Adrenal gland (tissue), 9 donors: ENCODE measurements at regions not wholly inside any gene's neighbourhood (a gene's known extent, or its start where the extent isn't known, plus 50 kb on each side); places are given as distances from the start of the nearest gene placed in this dataset.

Experiments used
- DNase-seq, 7 donors: peaks; one replicate each; pipeline ENCODE4 v3.0.0-alpha.2; 2019 to 2020
- H3K27ac ChIP-seq, 5 donors: fragments of 200-600 bp; sonication (generic) in 4 of 5; 1 replicate in 3 of 5; 2 replicates in 2 of 5; pipeline versions ENCODE4 v1.5.1 to v1.8.0; 2016 to 2020; ENCODE audit warnings: mild to moderate bottlenecking in 1 of 5
- H3K27me3 ChIP-seq: fragments of 200-600 bp; 2 replicates; pipeline ENCODE4 v1.8.0; 2021
- H3K36me3 ChIP-seq, 2 donors: fragments of 200-600 bp; replicated peaks in 1 of 2; 1 replicate in 1 of 2; 2 replicates in 1 of 2; pipeline versions ENCODE4 v1.5.1 to v1.8.0; 2018 to 2022
- H3K4me1 ChIP-seq, 2 donors: fragments of 200-600 bp; replicated peaks in 1 of 2; 1 replicate in 1 of 2; 2 replicates in 1 of 2; pipeline versions ENCODE4 v1.5.1 to v1.8.0; 2018 to 2021
- H3K4me3 ChIP-seq, 4 donors: fragments of 200-600 bp; sonication (generic) in 3 of 4; one replicate each; pipeline ENCODE4 v1.5.1; 2016 to 2018
- H3K9me3 ChIP-seq, 3 donors: fragments of 200-600 bp; sonication (generic) in 1 of 3; replicated peaks in 1 of 3; 1 replicate in 2 of 3; 2 replicates in 1 of 3; pipeline versions ENCODE4 v1.5.1 to v1.8.0; 2016 to 2021
- CTCF ChIP-seq, 6 experiments: fragments of 450-650 bp in 4 of 6; fragments of 200-600 bp in 2 of 6; sonication (generic) in 1 of 6; IDR thresholded peaks; 1 replicate in 5 of 6; 2 replicates in 1 of 6; pipeline versions ENCODE4 v1.5.1 to v1.8.0; 2016 to 2021; ENCODE audit warnings: antibody characterized with exemption in 6 of 6, mild to moderate bottlenecking in 2 of 6, moderate library complexity in 1 of 6
- POLR2A ChIP-seq, 2 donors: fragments of 450-650 bp; IDR thresholded peaks; one replicate each; pipeline ENCODE4 v1.6.1; 2017; ENCODE audit warnings: antibody characterized with exemption in 2 of 2, mild to moderate bottlenecking in 2 of 2, moderate library complexity in 1 of 2
- WGBS, 4 donors: extraction: QIAGEN DNeasy Blood & Tissue Kit in 2 of 4; methylation state at CpG; one replicate each; pipeline versions ENCODE4 v1.1.5 to v1.1.7; 2013 to 2017; 5-methylcytosine and 5-hydroxymethylcytosine counted together
- intact Hi-C, 2 donors: fragments of 100-400 bp; cut with DNase I; formaldehyde crosslinking; loops; one replicate each; pipeline versions ENCODE4 v1.14.1 to v1.15.0; 2022 to 2023
- donor health status: healthy with polysubstance abuse.
- donor health status: Bipolar disorder and iron deficiency.
- donor health status: DM: yes; HTN: yes; CAD: no.
- donor health status: DM: no; HTN: no; CAD: no.
- donor health status: DM: no; HTN: no; CAD: no.

GRCh38 chr14:97781961-97782360, 984.8 kb downstream of the VRK1 start:
- no peaks in the 10 kb centered on the region for H3K27me3 ChIP-seq
- no peak overlapping the region for H3K4me3 ChIP-seq
- TF ChIP-seq CTCF (IDR thresholded peaks at IDR 0.05), result no peak
- no peak for TF ChIP-seq POLR2A (IDR thresholded peaks at IDR 0.05)
- WGBS, 4 donors, result 70 to 87% (median 78%) methylated on average over 5 of the region's 5 CpGs
- no peaks in the 10 kb centered on the region for H3K36me3 ChIP-seq
- no peak overlapping the region for H3K27ac ChIP-seq
- DNase-seq, result no peak
- intact Hi-C loops, result no loop called here
- no peaks in the 10 kb centered on the region for H3K9me3 ChIP-seq
- no peaks in the 10 kb centered on the region for H3K4me1 ChIP-seq

- no peaks in the 10 kb centered on the region for H3K36me3 ChIP-seq
- 62 to 81% (median 78%) methylated on average over 8 of the region's 8 CpGs for WGBS, 4 donors
- no peaks in the 10 kb centered on the region for H3K4me1 ChIP-seq
- no peak for TF ChIP-seq POLR2A (IDR thresholded peaks at IDR 0.05)
- TF ChIP-seq CTCF (IDR thresholded peaks at IDR 0.05), result no peak
- no peaks in the 10 kb centered on the region for H3K9me3 ChIP-seq
- H3K27ac ChIP-seq, result no peak overlapping the region
- no peaks in the 10 kb centered on the region for H3K27me3 ChIP-seq
- intact Hi-C loops, result no loop called here
- DNase-seq, result no peak
- H3K4me3 ChIP-seq, result no peak overlapping the region
These were observed 985.8 kb downstream of the VRK1 start for GRCh38 chr14:97782871-97783414.

GRCh38 chr14:97785495-97785894, 988.3 kb downstream of the VRK1 start:
- no peaks in the 10 kb centered on the region for H3K36me3 ChIP-seq
- no peaks in the 10 kb centered on the region for H3K4me1 ChIP-seq
- H3K27ac ChIP-seq, result no peak overlapping the region
- no peaks in the 10 kb centered on the region for H3K27me3 ChIP-seq
- intact Hi-C loops, result no loop called here
- H3K9me3 ChIP-seq, result no peaks in the 10 kb centered on the region
- no peak for TF ChIP-seq CTCF (IDR thresholded peaks at IDR 0.05)
- no peak for TF ChIP-seq POLR2A (IDR thresholded peaks at IDR 0.05)
- WGBS, 4 donors, result 88 to 95% (median 91%) methylated on average over 1 of the region's 1 CpG
- H3K4me3 ChIP-seq, result no peak overlapping the region
- DNase-seq, result no peak

- no peaks in the 10 kb centered on the region for H3K9me3 ChIP-seq
- TF ChIP-seq CTCF (IDR thresholded peaks at IDR 0.05) (no peak), POLR2A (IDR thresholded peaks at IDR 0.05) (no peak)
These were observed 991.2 kb downstream of the VRK1 start for GRCh38 chr14:97788364-97788763.

More at GRCh38 chr14:97788364-97788763, 991.2 kb downstream of the VRK1 start:
- Histone ChIP-seq H3K36me3 (no peaks in the 10 kb centered on the region), H3K27ac (no peak overlapping the region), H3K27me3 (no peaks in the 10 kb centered on the region), H3K4me1 (no peaks in the 10 kb centered on the region), H3K4me3 (no peak overlapping the region)
- intact Hi-C loops, result no loop called here
- DNase-seq, result no peak
